ENCODE measurements at regions not wholly inside any gene's neighbourhood (a gene's known extent, or its start where the extent isn't known, plus 50 kb on each side); places are given as distances from the start of the nearest gene placed in this dataset.

GRCh38 chr14:97832776-97833175 is 1035.6 kb downstream of the VRK1 start:
- DNase-seq, result no peak

GRCh38 chr14:97838986-97839385 is 1041.8 kb downstream of the VRK1 start:
- no peak for DNase-seq

GRCh38 chr14:97840159-97840558 is 1043.0 kb downstream of the VRK1 start:
- DNase-seq, result no peak

GRCh38 chr14:97841762-97842161 is 1044.6 kb downstream of the VRK1 start:
- no peak for DNase-seq

- no peak for DNase-seq
Measured at GRCh38 chr14:97843066-97843465, 1045.9 kb downstream of the VRK1 start.

- DNase-seq, result no peak
Measured at GRCh38 chr14:97844042-97844441, 1046.9 kb downstream of the VRK1 start.

GRCh38 chr14:97846156-97846555 is 1049.0 kb downstream of the VRK1 start:
- DNase-seq, result peak in 1 of 2 donors; percentile 14

- no peak for DNase-seq
Measured at GRCh38 chr14:97848317-97848980, 1051.3 kb downstream of the VRK1 start.

- DNase-seq, result no peak
Measured at GRCh38 chr14:97850466-97850865, 1053.3 kb downstream of the VRK1 start.

GRCh38 chr14:97850886-97851285 is 1053.7 kb downstream of the VRK1 start:
- no peak for DNase-seq

- DNase-seq, result no peak
Measured at GRCh38 chr14:97851428-97851995, 1054.3 kb downstream of the VRK1 start.

GRCh38 chr14:97854918-97855317 is 1057.7 kb downstream of the VRK1 start:
- no peak for DNase-seq

GRCh38 chr14:97866195-97866594 is 1069.0 kb downstream of the VRK1 start:
- no peak for DNase-seq

- DNase-seq, result no peak
Measured at GRCh38 chr14:97866664-97867063, 1069.5 kb downstream of the VRK1 start.

GRCh38 chr14:97873291-97873690 is 1076.1 kb downstream of the VRK1 start:
- DNase-seq, result no peak

GRCh38 chr14:97874394-97874793 is 1077.2 kb downstream of the VRK1 start:
- peak in 1 of 2 donors; percentile 4 for DNase-seq

GRCh38 chr14:97878206-97878605 is 1081.0 kb downstream of the VRK1 start:
- no peak for DNase-seq

GRCh38 chr14:97878727-97879126 is 1081.5 kb downstream of the VRK1 start:
- DNase-seq, result peak; percentile 15 to 27

GRCh38 chr14:97887690-97888089 is 1090.5 kb downstream of the VRK1 start:
- no peak for DNase-seq

GRCh38 chr14:97888331-97888730 is 1091.1 kb downstream of the VRK1 start:
- DNase-seq, result no peak

- DNase-seq, result no peak
Measured at GRCh38 chr14:97891515-97891914, 1094.3 kb downstream of the VRK1 start.

- no peak for DNase-seq
Measured at GRCh38 chr14:97894552-97894951, 1097.4 kb downstream of the VRK1 start.

- no peak for DNase-seq
Measured at GRCh38 chr14:97900196-97900854, 1103.1 kb downstream of the VRK1 start.

- no peak for DNase-seq
Measured at GRCh38 chr14:97902630-97903029, 1105.4 kb downstream of the VRK1 start.
